HCT116 (cell line): ENCODE measurements at regions not wholly inside any gene's neighbourhood (a gene's known extent, or its start where the extent isn't known, plus 50 kb on each side); places are given as distances from the start of the nearest gene placed in this dataset.
A peak's percentile ranks its signal among the peaks of the same experiment; 100 is the strongest.

Experiments
- ATAC-seq: fragments of 200-7000 bp; cut with Tn5 transposase; 2 replicates; pipeline ENCODE4 v1.9.1; 2020; ENCODE audit warnings: mild to moderate bottlenecking, moderate library complexity
- BruUV-seq: library from RNA; stranded (reverse); fragments of 400-500 nt; replicated peaks from 2 replicates; lab custom pipeline; 2021; lab: Mats Ljungman, UMichigan
- CTCF ChIA-PET: fragments of 300-600 bp; sonication (Branson Sonifier 250); formaldehyde crosslinking; loops from one replicate; lab custom pipeline; 2021; ENCODE audit warnings: antibody characterized with exemption; lab: Charles Lee
- POLR2A ChIA-PET: fragments of 300-600, 350-600 bp; sonication (Branson Sonifier 250); formaldehyde crosslinking; loops from one replicate; lab custom pipeline; 2021; ENCODE audit warnings: antibody characterized with exemption; lab: Charles Lee
- RAD21 ChIA-PET, 2 experiments: fragments of 300-600 bp; sonication (Branson Sonifier 250); formaldehyde crosslinking; loops; one replicate each; lab custom pipeline; 2023; ENCODE audit warnings: low total read pairs in 2 of 2; ENCODE audit not compliant: uncharacterized antibody in 2 of 2, unreplicated experiment in 2 of 2, low non-redundant PET in 1 of 2; lab: Charles Lee
- DNase-seq: peaks from one replicate; pipeline ENCODE4 v3.0.0-alpha.2; 2010; ENCODE audit warnings: low read depth, low spot score
- H2AFZ ChIP-seq: fragments of 200-600 bp; shearing (Covaris generic), sonication (generic); 2 replicates; pipeline ENCODE4 v1.6.1; 2017; ENCODE audit warnings: low read depth, mixed run types, mixed read lengths, antibody characterized with exemption, low read length; ENCODE audit not compliant: poor library complexity, severe bottlenecking
- H3K27ac ChIP-seq: 2 replicates; pipeline ENCODE4 v1.5.1; 2012; ENCODE audit warnings: low read depth, low read length
- H3K27me3 ChIP-seq: fragments of 200-600 bp; sonication (generic); 2 replicates; pipeline ENCODE4 v1.6.1; 2016; ENCODE audit warnings: mixed run types, low read length, mixed read lengths; ENCODE audit not compliant: insufficient read depth
- H3K36me3 ChIP-seq, 2 experiments: fragments of 200-500 bp in 1 of 2; fragments of 200-600 bp in 1 of 2; sonication (Bioruptor generic) in 1 of 2; sonication (generic) in 1 of 2; 2 replicates each; pipeline versions ENCODE4 v1.5.1 to v1.6.1; 2014 to 2016; ENCODE audit warnings: low read length in 2 of 2, inconsistent platforms in 1 of 2, mixed read lengths in 1 of 2, mixed run types in 1 of 2; ENCODE audit not compliant: insufficient read depth in 2 of 2, control insufficient read depth in 1 of 2
- H3K4me1 ChIP-seq, 2 experiments: fragments of 200-600 bp in 1 of 2; sonication (generic) in 1 of 2; 2 replicates each; pipeline versions ENCODE4 v1.5.1 to v1.6.1; 2012 to 2017; ENCODE audit warnings: low read length in 2 of 2, inconsistent platforms in 1 of 2, mild to moderate bottlenecking in 1 of 2, mixed read lengths in 1 of 2, mixed run types in 1 of 2, moderate library complexity in 1 of 2; ENCODE audit not compliant: insufficient read depth in 2 of 2, control insufficient read depth in 1 of 2
- H3K4me2 ChIP-seq: fragments of 200-600 bp; sonication (generic); 2 replicates; pipeline ENCODE4 v1.6.1; 2017; ENCODE audit warnings: mixed run types, low read length, mixed read lengths
- H3K4me3 ChIP-seq, 2 experiments: fragments of 200-600 bp in 1 of 2; sonication (generic) in 1 of 2; replicated peaks in 1 of 2; 2 replicates each; pipeline ENCODE4 v1.5.1; 2011 to 2016; ENCODE audit warnings: low read length in 2 of 2, control low read depth in 1 of 2, low read depth in 1 of 2, mild to moderate bottlenecking in 1 of 2, mixed read lengths in 1 of 2, mixed run types in 1 of 2
- H3K79me2 ChIP-seq: fragments of 200-600 bp; sonication (generic); 2 replicates; pipeline ENCODE4 v1.6.1; 2017; ENCODE audit warnings: mild to moderate bottlenecking, mixed run types, low read length, moderate library complexity, mixed read lengths; ENCODE audit not compliant: insufficient read depth
- H3K9ac ChIP-seq: fragments of 200-600 bp; sonication (generic); 2 replicates; pipeline ENCODE4 v1.6.1; 2016; ENCODE audit warnings: low read length, mixed read lengths
- H3K9me2 ChIP-seq: fragments of 200-600 bp; sonication (generic), shearing (Covaris generic); 2 replicates; pipeline ENCODE4 v1.6.1; 2017; ENCODE audit warnings: mixed run types, mild to moderate bottlenecking, moderate library complexity; ENCODE audit not compliant: insufficient read depth
- H3K9me3 ChIP-seq, 2 experiments: fragments of 200-500 bp in 1 of 2; fragments of 200-600 bp in 1 of 2; sonication (Bioruptor generic) in 1 of 2; sonication (generic) in 1 of 2; 2 replicates each; pipeline ENCODE4 v1.6.1; 2014 to 2017; ENCODE audit warnings: low read length in 2 of 2, mixed read lengths in 2 of 2, inconsistent platforms in 1 of 2, low read depth in 1 of 2, mild to moderate bottlenecking in 1 of 2, mixed run types in 1 of 2, moderate library complexity in 1 of 2; ENCODE audit not compliant: control insufficient read depth in 1 of 2, insufficient read depth in 1 of 2
- H4K20me1 ChIP-seq: fragments of 200-600 bp; sonication (generic), shearing (Covaris generic); 2 replicates; pipeline ENCODE4 v1.6.1; 2017; ENCODE audit warnings: mixed run types, mild to moderate bottlenecking, moderate library complexity; ENCODE audit not compliant: insufficient read depth
- CBX3 ChIP-seq: IDR thresholded peaks from 2 replicates; pipeline ENCODE4 v1.6.1; 2012; ENCODE audit warnings: low read depth
- CEBPB ChIP-seq: IDR thresholded peaks from 2 replicates; pipeline ENCODE4 v1.6.1; 2012; ENCODE audit warnings: low read depth
- ELF1 ChIP-seq: IDR thresholded peaks from 2 replicates; pipeline ENCODE4 v1.6.1; 2012; ENCODE audit warnings: low read depth, borderline replicate concordance
- EZH2 ChIP-seq: fragments of 200-600 bp; sonication (generic); IDR thresholded peaks from 2 replicates; pipeline ENCODE4 v1.6.1; 2017; ENCODE audit warnings: antibody characterized with exemption, mixed run types
- EZH2phosphoT487 ChIP-seq: fragments of 200-600 bp; IDR thresholded peaks from 2 replicates; pipeline ENCODE4 v1.6.1; 2018; ENCODE audit warnings: antibody characterized with exemption, borderline replicate concordance
- FOSL1 ChIP-seq: IDR thresholded peaks from 2 replicates; pipeline ENCODE4 v1.6.1; 2012; ENCODE audit warnings: low read depth
- JUND ChIP-seq: IDR thresholded peaks from 2 replicates; pipeline ENCODE4 v1.6.1; 2012
- RAD21 ChIP-seq: IDR thresholded peaks from 2 replicates; pipeline ENCODE4 v1.6.1; 2012; ENCODE audit warnings: low read depth, mild to moderate bottlenecking
- REST ChIP-seq: IDR thresholded peaks from 2 replicates; pipeline ENCODE4 v1.6.1; 2012; ENCODE audit warnings: low read depth
- SIN3A ChIP-seq: IDR thresholded peaks from 2 replicates; pipeline ENCODE4 v1.6.1; 2012; ENCODE audit warnings: low read depth
- SP1 ChIP-seq: IDR thresholded peaks from 2 replicates; pipeline ENCODE4 v1.6.1; 2012; ENCODE audit warnings: low read depth
- TCF7L2 ChIP-seq: IDR thresholded peaks from 2 replicates; pipeline ENCODE4 v1.7.0; 2011; ENCODE audit warnings: borderline replicate concordance, inconsistent platforms; ENCODE audit not compliant: insufficient read depth, insufficient read length; ENCODE audit errors: extremely low read depth
- intact Hi-C: fragments of 100-400 bp; cut with micrococcal nuclease; formaldehyde crosslinking; loops from 2 replicates; pipeline ENCODE4 v1.10.0; 2022
- TF ChIP-seq, protein P1 (sequence below), 3 experiments: fragments of 200-600 bp in 1 of 3; sonication (generic) in 1 of 3; IDR thresholded peaks in 2 of 3; conservative IDR thresholded peaks in 1 of 3; 2 replicates each; pipeline ENCODE4 v1.5.1; 2012 to 2017; ENCODE audit warnings: low read depth in 2 of 3, low read length in 2 of 3, antibody characterized with exemption in 1 of 3, borderline replicate concordance in 1 of 3, control low read depth in 1 of 3, mild to moderate bottlenecking in 1 of 3, mixed read lengths in 1 of 3, mixed run types in 1 of 3, moderate library complexity in 1 of 3; ENCODE audit not compliant: insufficient read depth in 1 of 3

DNA sequence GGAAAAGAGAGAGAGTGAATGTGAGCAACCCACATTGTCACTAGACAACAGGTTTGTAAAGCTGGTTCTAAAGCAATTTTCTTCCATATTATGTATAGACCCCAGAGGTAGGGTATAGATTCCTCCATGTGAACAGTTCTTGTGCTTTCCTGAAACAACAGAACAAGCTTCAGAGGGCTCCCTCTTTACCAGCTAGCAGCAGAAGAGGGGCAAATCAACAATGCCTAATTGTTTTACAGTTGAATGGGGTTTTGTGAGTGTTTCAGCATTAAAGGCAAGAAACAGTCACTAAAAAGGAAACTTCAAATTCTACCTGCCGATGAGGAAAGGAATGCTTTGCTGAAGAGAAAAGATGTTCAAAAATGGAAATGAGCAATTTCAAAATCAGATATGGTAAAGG is 341.2 kb upstream of the KITLG start:
- BruUV-seq = TSS peak; percentile 36
- H3K36me3 ChIP-seq = peaks cover 0 to 5% of the 10 kb centered on the region in 2 experiments; a peak in 1 of 4 replicates
- POLR2A ChIA-PET = interaction anchor here (0.8 to 4.9 kb wide), 4 partner anchors 11 to 541 kb away, joined by 3 to 24 read pairs (median 6); partner anchors contain the start of gene KITLG
- ATAC-seq (no peak), DNase-seq (no peak)
- H3K79me2 ChIP-seq = peaks cover 52% of the 10 kb centered on the region
- no peaks in the 10 kb centered on the region for H3K9me2 ChIP-seq
- no peaks in the 10 kb centered on the region for H3K27me3 ChIP-seq
- H3K4me2 ChIP-seq = peak overlapping the region; percentile 61
- no peak overlapping the region for H2AFZ ChIP-seq
- CTCF ChIA-PET = no interaction called here
- no peaks in the 10 kb centered on the region for H3K9me3 ChIP-seq
- H3K9ac ChIP-seq = peak overlapping the region; percentile 61
- H3K27ac ChIP-seq = peak overlapping the region; percentile 98
- peaks cover 79 to 90% of the 10 kb centered on the region in 2 experiments for H3K4me1 ChIP-seq
- TF ChIP-seq FOSL1 (no peak), ELF1 (no peak), TCF7L2 (no peak), SP1 (no peak), CBX3 (no peak), SIN3A (no peak), EZH2 (no peak), JUND (no peak)
- intact Hi-C loops = loop anchor here (5.0 kb wide), 1 partner anchor 289 kb away; no protein-coding TSS in a partner anchor
- H3K4me3 ChIP-seq = peak overlapping the region in 1 of 2 experiments; percentile 2; a peak in 1 of 4 replicates
- H4K20me1 ChIP-seq = no peaks in the 10 kb centered on the region
- RAD21 ChIA-PET = no interaction called here

DNA sequence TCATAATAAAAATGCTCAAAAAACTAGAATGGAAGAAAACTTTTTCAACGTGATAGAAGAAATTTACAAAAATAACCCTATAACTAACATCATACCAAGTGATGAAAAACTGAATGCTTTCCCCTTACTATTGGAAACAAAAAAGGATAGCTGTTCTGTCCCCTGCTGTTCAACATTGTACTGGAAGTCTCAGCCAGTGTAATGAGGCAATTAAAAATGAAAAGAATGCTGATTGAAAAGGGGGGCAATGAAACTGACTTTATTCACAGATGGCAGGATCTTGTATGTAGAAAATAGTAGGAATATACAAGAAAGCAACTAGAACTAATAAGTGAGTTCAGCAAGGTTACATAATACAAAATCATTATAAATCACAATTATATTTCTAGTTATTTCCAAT is 337.9 kb upstream of the KITLG start:
- intact Hi-C loops = no loop called here
- Histone ChIP-seq H3K27ac (peak overlapping the region; percentile 98; the same call in 1 of the 2 replicates), H3K79me2 (peaks cover 30% of the 10 kb centered on the region), H3K36me3 (peaks cover 0 to 25% of the 10 kb centered on the region in 2 experiments; a peak in 2 of 4 replicates), H3K27me3 (no peaks in the 10 kb centered on the region), H3K9ac (peak overlapping the region; percentile 28; the same call in 1 of the 2 replicates), H4K20me1 (no peaks in the 10 kb centered on the region), H2AFZ (peak overlapping the region; percentile 50), H3K9me3 (peaks cover 4 to 19% of the 10 kb centered on the region in 2 experiments; a peak in 1 of 4 replicates), H3K4me2 (no peak overlapping the region), H3K4me3 (no peak overlapping the region), H3K9me2 (no peaks in the 10 kb centered on the region), H3K4me1 (peaks cover 50 to 57% of the 10 kb centered on the region in 2 experiments)
- TF ChIP-seq, protein P1, sequence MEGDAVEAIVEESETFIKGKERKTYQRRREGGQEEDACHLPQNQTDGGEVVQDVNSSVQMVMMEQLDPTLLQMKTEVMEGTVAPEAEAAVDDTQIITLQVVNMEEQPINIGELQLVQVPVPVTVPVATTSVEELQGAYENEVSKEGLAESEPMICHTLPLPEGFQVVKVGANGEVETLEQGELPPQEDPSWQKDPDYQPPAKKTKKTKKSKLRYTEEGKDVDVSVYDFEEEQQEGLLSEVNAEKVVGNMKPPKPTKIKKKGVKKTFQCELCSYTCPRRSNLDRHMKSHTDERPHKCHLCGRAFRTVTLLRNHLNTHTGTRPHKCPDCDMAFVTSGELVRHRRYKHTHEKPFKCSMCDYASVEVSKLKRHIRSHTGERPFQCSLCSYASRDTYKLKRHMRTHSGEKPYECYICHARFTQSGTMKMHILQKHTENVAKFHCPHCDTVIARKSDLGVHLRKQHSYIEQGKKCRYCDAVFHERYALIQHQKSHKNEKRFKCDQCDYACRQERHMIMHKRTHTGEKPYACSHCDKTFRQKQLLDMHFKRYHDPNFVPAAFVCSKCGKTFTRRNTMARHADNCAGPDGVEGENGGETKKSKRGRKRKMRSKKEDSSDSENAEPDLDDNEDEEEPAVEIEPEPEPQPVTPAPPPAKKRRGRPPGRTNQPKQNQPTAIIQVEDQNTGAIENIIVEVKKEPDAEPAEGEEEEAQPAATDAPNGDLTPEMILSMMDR (IDR thresholded peaks at IDR 0.05 in 2 of 3, conservative IDR thresholded peaks at IDR 0.05 in 1 of 3; ENCODE audit: borderline replicate concordance in 1 of 3, insufficient read depth in 1 of 3, low read depth in 2 of 3, low read length in 2 of 3) = no peak
- TF ChIP-seq EZH2phosphoT487 (no peak), ELF1 (no peak), REST (no peak), CEBPB (no peak), RAD21 (peak; percentile 26; the same call in 1 of the 2 replicates)
- ChIA-PET RAD21 (no interaction called here), POLR2A (interaction anchor here (4.9 kb wide), 1 partner anchor 14 kb away, joined by 24 read pairs; no protein-coding TSS in a partner anchor), CTCF (no interaction called here)
- no TSS peak for BruUV-seq
- DNase-seq = no peak
- ATAC-seq = no peak
